Astrocyte of the hippocampus (primary cell): ENCODE measurements at regions not wholly inside any gene's neighbourhood (a gene's known extent, or its start where the extent isn't known, plus 50 kb on each side); places are given as distances from the start of the nearest gene placed in this dataset.
A peak's percentile ranks its signal among the peaks of the same experiment; 100 is the strongest.

Experiments used
- DNase-seq: peaks from one replicate; pipeline ENCODE4 v3.0.0; 2011; ENCODE audit warnings: low read depth, low spot score

DNA sequence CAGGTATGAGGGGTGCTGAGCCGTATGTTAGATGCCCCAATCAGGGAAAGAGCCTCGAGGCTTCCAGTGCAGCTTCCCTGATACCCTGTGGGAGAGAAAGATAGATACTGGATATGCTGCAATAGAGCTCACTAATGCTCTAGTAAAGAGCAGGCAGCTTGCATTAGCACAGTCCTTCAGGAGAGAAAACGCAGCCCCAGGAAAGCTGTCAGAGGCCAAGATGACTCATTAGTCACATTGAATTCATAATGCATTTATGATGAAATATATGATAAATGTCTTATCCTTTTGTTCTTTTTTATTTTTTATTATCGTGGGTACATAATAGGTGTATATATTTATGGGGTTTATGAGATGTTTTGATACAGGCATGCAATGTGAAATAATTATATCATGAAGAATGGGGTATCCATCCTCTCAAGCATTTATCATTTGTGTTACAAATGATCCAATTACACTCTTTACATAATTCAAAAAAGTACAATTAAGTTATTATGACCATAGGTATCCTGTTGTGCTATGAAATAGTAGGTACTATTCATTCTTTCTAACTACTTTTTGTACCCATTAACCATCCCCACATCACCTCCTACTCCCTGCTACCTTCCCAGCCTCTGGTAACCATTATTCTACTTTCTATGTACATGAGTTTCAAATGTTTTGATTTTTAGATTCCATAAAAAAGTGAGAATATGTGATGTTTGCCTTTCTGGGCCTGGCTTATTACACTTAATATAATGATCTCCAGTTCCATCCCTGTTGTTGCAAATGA is 94.5 kb upstream of the TOP3B start:
- DNase-seq = no peak

DNA sequence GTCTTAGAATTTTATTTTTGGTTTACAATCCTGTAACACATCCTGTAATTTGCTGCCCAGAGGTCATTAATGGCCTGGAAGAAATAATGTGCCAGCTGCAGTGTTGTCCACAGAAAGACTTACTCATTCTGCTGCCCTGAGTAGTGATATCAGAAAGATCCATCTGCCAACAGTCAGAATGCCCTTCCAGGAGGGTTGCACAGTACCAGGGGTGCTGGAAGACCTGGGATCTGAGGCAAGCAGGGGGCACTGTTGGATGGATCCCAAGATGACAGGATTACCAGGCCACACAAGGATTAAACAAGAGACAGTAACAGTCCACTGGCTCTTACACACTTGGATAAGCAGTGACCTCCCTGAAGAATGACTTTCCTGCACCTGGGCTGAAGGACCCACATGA is 93.8 kb upstream of the TOP3B start:
- DNase-seq = no peak

DNA sequence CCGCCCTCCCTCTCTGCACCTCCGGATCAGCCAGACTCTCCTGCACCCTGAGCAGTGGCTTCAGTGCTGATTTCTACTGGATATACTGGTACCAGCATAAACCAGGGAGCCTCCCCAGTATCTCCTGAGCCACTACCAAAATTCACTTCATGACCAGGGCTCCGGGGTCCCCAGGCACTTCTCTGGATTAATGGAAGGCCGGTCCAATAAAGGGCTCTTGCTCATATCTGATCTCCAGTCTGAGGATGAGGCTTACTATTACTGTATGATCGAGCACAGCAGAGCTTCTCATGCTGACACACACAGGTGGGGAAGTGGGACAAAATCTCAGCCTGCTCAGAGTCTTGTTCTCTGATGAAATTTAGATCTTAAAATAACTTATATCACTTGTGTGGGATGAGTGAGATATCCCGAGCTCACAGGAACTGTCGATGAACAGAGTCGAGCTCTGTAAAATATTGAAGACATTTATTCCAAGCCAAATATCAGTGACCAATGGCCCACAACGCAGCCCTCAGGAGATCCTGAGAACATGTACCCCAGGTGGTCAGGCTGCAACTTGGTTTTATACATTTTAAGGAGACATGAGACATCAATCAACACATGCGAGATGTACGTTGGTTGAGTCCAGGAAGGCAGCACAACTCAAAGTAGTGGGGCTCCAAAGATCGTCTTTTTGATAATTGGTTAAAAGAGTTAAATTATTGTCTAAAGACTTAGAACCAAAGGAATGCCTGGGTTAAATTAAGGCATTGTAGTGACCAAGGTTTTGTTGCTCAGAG is 93.0 kb upstream of the TOP3B start:
- no peak for DNase-seq

DNA sequence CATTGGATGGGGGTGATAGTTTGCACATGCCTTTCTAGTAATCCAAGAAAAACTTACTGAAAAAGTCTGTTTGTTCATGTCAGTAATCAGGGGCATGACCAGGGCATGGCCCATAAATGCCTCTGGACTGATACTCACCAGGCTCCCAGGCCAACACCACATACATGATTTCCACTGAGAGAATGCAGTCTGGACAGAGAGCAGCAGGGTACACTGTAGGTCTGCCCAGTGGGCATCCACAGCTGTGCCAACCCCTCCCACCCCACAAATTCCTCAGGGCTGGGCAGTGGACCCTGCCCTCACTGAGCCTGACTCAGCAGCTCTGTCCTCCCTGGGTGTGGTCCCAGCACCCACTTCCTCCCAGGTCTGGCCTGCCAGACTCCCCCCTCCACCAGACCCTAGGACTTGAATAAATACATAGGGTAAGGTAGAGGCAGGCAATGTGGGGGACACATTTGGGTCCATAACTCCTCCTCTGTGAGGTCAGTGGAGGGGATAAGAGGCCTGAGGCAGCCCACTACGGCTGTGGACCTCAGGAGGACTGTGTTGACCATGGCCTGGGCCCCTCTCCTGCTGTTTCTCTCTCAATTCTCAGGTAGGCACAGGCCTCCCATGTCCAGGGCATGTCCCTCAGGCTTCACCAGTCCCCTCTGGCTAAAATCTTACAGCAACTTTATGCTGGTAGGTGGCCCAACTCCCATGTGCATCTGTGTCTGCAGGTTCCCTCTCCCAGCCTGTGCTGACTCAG is 92.2 kb upstream of the TOP3B start:
- DNase-seq = no peak

DNA sequence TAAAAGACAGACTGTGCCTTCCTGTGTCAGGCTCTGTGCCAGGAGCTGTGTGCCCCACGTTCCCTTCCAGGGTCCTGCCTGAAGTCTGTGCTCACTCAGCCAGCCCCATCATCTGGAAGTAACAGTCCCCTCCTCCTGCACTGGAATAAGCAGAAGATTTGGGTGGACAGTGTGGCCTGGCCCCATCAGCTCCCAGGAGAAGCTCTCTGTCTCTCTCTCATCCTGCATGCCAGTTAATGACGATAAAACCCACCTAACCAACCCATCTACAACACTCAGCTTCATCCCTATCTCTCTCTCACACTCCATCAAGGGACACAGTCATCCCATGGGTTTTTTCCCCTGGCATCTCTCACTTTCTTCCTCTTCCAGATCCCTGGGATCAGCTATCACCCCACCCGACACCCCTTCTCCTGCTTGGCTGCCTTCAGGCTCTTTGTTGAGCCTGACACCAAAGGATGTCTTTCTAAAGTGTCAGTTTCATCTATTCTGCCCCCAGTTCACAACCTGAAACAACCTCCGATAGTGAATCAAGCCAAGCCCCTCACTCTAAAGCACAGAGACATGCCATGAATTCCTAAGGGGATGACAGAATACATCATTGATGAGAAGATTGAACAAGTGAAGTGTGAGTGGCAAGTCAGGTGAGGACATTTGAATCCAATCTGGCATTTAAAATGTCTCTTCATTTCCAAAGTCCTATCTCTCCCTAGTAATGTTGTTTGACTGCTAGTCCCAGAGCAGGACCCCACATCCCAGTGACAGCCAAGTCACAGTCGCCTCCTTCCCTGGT is 91.4 kb upstream of the TOP3B start:
- no peak for DNase-seq

DNA sequence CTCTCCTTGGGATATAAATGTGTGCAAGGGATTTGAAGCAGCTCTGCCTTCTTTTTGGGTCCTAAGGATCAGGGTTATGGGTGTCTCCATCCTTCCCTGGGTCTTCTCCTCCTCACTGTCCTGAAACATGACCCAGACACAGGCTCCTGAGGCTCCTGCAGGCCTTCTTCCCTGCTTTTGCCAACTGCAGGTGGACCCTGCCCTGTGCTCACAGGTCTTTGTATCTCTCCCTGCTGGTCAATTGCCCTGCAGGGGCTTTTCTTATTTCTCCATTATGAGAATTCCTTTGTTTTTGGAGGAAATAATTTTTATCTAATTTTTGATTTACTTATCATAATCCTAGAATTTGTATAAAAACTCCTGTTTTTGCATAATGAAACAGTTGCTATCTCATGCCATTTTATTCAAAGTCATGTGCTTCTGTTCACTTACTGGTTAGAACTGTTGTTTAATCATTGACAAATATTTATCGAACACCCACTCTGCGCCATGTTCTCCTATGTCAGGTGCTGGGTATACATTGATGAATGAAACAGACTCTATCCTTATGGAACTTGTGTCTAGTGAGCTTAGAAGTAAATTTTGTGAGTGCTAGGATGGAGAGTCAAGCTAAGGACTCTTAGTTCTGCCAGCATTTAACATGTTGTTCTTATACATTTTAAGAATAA is 89.7 kb upstream of the TOP3B start:
- DNase-seq = no peak

DNA sequence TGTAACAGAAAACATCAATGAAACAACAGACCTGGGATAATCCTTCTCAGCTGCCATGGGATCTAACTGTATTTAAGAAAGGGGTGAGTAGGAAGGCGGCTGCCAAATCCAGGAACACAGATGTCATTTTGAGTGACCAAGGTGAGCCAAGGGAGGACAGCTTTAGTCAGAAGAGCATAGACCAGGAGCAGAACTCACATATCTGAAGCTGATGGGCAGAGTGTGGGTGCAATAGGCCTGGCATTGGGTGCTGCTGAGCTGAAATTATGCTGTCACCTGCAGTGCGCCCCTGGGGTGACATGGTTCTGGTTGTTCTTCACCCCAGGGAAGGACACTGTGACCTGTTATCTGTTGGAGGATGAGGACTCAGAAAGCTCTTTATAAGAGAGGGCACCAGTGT is 88.9 kb upstream of the TOP3B start:
- DNase-seq = no peak

DNA sequence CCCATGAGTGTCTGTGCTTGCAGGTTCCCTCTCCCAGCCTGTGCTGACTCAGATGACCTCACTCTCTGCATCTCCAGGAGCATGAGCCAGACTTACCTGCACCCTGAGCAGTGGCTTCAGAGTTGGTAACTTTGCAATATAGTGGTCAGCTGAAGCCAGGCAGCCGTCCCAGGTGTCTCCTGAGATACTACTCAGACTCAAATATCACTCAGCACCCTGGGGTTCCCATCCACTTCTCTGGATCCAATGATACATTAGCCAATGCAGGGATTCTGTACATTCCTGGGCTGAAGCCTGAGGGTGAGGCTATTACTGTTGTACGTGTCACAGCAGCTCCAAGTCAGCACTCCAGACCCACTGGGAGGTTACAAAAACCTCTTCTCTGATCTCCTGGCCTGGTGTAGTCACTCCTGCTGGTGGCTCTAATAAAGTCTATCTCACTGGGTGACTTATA is 87.8 kb upstream of the TOP3B start:
- DNase-seq = no peak

DNA sequence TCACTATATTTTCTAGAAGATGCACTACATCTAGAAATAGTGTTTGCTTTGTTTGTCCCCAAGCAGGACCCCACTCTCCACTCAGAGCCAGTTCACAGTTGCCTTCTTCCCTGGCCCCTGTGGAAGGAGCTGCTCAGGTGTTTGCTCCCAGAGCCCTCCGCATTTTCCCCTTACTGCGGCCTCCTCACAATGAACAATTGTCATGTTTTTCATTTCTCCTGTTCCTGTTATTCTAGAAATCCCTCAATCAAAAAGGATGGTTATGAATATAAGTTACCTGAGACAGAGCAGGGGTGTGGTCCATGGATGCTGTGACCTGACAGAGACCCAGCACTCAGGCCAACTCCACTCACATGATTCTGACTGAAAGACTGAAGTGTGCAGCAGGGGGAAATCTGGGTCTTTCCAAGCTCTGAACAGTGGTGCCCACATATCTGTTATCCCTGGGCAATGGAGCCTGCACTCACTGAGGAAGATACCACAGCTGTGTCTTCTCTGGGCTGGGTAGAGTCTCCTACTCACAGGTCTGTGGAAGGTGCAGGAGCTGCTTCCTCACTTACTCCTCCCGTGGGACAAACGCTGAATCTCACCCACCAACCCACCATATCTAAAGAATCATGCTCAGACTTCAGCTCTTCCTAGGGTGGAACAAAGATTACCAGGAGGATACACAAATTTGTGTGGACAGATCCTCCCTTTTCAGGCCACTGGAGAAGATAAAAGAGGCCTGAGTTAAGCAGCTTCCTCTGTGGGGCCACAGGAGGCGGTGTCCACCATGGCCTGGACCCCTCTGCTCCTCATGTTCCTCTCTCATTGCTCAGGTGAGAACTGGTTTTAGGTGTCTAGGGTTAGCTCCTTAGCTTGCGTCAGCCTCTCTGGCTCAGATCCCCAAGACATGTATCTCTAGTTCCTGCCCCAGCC is 87.1 kb upstream of the TOP3B start:
- no peak for DNase-seq

DNA sequence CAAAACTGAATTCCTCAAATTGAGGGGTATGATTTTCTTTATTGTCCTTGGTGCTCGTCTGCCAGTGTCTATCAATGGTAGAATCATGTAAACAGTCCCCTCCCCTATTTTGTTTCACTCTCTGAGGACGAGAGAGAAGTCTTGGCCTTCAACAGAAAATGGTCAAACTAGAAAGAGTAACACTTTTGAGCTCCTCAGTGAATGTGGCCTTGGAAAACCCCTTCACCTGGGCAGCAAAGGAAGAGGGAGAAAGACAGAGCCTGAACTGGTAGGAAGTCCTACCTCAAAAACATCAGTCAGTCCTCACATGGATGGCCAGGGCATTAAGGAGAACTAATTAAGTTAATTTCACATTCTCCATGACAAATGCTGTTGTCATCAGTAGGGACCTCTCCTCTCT is 86.1 kb upstream of the TOP3B start:
- no peak for DNase-seq

DNA sequence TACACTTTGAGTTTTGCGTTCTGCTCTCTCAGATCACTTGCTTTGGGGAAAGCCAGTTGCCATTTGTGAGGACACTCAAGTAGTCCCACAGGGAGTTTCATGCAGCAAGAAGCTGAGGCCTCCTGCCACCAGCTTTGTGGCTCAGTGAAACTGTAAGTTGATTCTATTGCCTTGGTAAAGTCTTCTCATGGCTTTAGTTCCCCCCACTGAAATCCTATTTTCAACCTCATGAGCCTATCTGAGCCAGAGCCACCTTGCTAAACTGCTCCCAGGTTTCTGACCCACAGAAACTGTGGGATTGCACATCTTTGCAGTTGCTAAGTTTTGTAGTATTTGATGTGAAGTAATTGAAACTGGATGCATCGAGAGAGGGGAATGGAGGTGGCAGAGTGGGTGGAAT is 85.4 kb upstream of the TOP3B start:
- DNase-seq = no peak

DNA sequence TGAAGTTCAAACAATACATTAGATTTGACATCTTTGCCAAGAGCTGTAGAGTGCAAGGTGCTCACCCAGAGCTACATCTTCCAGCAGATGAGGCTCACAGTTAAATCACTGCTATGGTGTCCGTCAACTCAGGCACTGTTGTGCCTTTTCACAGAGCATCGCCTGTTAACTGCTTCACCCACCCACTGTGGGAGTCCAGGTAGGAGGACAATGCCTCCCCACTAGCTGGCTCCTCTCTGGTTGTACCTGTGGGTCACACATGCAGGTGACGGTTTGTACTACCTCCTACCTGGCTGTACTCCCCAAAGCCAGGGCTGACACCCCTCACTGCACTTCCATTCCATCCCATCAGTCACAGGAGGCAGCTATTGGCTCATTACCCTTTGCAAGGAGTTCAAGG is 84.6 kb upstream of the TOP3B start:
- DNase-seq = no peak

DNA sequence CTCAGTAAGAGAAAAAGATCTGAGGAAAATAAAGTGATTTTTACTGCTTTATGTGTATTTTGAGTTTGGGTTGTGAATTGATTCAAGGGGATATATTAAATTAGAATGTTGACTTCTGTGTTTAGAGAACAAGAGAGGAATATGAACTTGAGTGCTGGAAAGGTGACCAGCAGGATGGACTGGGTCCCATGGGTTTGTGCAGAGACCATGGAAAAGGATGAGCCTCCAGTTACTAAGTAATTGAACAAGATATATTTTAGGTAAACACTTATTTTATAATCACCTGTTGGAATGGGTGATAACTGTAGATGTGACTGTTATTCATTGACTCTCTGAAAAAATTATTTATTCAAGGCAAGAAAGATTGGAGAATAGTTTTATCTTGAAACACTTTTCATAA is 82.0 kb upstream of the TOP3B start:
- DNase-seq = no peak

DNA sequence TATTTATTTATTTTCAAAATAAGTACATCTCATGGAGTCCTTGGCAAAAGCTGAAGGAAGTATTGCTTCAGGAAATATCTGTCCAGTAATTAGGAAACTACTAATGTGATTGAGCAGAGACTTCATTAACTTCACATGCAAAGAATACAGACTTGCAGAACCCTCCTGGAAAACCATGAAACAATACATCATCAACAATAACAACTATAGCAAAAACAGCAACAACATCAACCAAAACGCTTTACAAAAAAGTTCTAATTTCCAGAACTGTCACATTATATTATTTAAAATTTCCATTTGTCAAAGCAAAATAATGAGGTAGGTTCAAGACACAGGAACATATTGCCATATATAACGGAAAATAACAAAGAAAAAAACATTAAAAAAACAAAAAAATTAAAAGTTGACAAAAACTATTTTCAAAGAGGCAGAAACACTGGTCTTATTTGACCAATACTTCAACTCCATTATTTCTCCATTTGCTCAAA is 79.8 kb upstream of the TOP3B start:
- DNase-seq = no peak

DNA sequence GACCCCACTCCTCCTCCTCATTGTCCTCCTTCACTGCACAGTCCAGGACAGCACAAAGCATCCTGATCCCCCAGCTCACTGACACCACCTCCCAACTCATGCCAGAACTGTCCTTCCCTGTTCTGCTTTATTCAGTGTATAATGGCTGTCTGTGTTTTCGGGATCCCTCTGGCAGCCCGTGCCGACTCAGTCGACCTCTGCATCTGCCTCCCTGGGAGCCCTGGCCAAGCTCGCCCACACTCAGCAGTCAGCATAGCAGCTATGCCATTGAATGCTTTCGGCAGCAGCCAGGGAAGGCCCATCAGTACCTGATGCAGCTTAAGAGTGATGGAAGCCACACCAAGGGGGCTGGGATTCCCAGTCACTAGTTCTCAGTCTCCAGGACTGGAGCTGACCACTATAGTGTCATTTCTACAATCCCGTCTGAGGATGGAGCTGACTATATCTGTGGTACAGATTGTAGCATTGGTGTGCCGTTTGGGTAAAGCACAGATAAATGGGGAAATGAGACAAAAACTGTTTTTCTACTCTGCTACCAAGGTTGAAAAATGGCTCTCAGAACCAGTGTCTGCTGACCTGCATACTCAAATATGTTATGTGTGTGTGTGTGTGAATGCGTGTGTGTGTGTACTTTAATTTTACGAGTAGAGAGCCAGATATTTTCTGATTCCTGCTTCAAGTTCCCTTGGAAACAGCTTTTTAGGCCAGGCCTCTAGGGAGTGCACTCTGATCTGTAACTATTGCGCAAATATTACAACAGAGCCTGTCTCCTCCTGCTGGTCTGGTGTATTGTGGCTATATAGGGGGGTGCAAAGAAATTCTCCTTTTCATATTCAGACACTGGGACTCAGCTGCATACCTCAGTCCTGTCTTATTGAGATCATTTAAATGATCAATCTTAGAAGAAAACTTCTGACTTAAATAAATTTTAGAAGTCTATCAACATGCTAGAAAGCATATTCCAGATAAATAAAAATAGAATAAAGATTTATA is 78.8 kb upstream of the TOP3B start:
- DNase-seq = no peak

DNA sequence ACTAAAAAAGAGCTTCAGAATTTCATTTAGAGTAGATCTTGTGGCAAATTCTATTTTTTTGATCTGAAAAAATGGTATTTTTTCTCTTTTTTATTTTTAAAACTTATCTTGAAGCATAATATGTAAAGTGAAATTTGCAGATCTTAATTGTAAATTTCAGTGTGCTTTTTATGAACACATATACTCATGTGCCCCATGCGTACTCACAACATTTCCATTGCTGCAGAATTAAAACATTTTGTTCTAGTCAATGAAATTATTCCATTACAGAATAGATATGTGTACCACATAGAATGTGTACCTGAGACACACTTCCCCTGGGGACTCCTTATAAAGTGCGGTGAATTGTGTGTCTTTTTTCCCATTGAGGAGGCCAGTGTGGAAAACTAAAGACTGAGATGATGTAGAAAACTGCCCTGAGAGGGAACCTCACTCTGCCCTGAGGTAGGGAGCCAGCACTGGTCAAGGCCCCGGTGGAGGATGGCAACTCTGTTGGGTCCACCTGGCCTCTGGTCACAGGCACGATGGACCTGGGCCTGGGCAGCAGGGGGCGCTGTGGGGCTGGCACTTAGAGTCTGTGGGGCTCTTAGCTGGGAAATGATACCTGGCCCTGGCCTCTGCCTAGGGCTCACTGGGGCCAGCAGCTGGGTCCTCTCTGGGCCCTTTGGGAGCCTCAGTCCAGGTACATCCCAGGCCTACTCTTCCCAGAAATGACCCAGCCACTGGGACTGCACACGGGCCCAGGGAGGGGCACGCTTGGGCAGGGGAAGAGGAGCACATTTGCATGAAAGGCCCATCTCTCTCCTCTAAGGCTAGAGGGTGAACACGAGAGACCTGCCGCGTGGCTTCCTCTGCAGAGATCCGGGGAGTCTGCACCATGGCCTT is 77.9 kb upstream of the TOP3B start:
- peak; percentile 31 for DNase-seq

DNA sequence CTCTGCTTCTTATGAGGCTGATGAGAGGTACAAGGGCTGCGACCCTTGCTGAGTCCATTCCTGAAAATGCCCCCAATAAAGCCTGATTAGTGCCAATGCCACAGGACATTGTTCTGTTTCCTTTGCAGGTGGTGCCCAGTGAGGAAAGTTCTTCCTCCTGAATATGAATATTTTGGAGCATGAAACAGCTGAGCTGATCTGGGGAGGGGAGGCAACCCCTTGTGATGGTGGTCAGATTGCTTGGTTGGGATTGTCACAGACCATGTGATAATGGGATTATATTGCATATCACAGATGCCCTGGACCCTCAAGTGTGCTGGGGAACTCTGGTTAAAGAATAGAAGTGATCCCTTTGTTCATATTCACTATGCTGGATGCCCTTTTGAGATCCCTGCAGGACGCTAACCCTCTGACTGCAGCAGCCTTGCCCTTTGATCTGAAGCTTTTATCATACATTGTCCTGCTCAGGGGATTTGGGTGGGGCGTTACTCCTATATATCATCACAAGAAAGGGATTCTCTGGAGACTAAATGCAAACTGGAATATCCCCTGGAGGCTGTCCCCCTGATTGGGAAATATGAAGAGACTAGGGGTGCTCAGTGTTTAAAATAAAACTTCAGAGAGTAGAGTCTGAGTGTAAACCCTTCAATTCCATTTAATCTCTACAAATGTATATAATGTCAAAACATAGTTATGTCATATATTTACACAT is 76.9 kb upstream of the TOP3B start:
- DNase-seq = no peak
